Progenitor cell of endocrine pancreas (in vitro differentiated cells): ENCODE measurements at regions not wholly inside any gene's neighbourhood (a gene's known extent, or its start where the extent isn't known, plus 50 kb on each side); places are given as distances from the start of the nearest gene placed in this dataset.

Experiments used
- DNase-seq: peaks from one replicate; pipeline ENCODE4 v3.0.0; 2021; ENCODE audit warnings: low spot score; ENCODE audit not compliant: unreplicated experiment
- H3K27ac Mint-ChIP-seq: 2 replicates; pipeline ENCODE4 v1.8.0; 2021; ENCODE audit warnings: mild to moderate bottlenecking, moderate library complexity, mixed read lengths
- H3K27me3 Mint-ChIP-seq: 2 replicates; pipeline ENCODE4 v1.8.0; 2021; ENCODE audit warnings: mixed read lengths
- H3K36me3 Mint-ChIP-seq: 2 replicates; pipeline ENCODE4 v1.8.0; 2022; ENCODE audit warnings: mixed read lengths; ENCODE audit not compliant: insufficient read depth
- H3K4me1 Mint-ChIP-seq: 2 replicates; pipeline ENCODE4 v1.8.0; 2021; ENCODE audit warnings: low read depth, mixed read lengths
- H3K4me3 Mint-ChIP-seq: 2 replicates; pipeline ENCODE4 v1.8.0; 2021; ENCODE audit warnings: low read depth, mild to moderate bottlenecking, moderate library complexity, mixed read lengths
- H3K9me3 Mint-ChIP-seq: 2 replicates; pipeline ENCODE4 v1.8.0; 2021; ENCODE audit warnings: low read depth, mixed read lengths
- CTCF ChIP-seq: fragments of 200-600 bp; sonication (generic); IDR thresholded peaks from one replicate; pipeline ENCODE4 v1.5.0; 2021; ENCODE audit warnings: antibody characterized with exemption, mild to moderate bottlenecking; ENCODE audit not compliant: unreplicated experiment

DNA sequence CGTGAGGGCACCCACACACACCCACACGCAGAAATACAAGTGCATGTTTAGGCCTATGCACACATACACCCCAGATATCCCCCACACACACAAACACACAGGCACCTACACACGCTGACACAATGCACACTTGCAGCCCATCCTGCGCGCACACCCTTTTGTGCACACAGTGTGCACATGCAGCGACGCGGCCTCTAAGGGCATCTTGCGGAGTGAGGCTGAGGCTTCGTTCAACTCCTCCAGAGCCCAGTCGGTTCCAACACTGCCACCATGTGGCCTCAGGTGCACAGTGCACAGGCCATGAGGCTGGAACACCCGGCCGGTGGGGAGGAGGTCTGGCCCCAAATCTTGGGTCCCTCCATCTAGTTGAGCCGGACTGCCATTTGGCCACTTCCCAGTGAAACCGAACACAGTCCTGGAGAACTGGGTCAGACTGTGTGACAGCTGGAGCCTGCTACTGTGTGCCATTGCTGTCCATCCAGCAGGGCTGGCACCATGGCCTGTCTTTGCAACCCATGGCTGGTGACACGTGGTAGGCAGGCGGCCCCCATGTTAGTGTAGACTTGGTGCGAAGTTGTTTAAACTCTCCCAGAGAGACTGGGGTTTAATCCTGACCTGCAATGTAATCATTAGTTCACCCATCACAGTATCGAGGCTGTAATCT is 97.7 kb upstream of the MVB12B start:
- peak; percentile 92 for TF ChIP-seq CTCF
- peaks cover 51% of the 10 kb centered on the region for H3K27me3 Mint-ChIP-seq
- no peak overlapping the region for H3K27ac Mint-ChIP-seq
- H3K36me3 Mint-ChIP-seq: no peaks in the 10 kb centered on the region
- H3K4me1 Mint-ChIP-seq: peaks cover 1% of the 10 kb centered on the region
- no peaks in the 10 kb centered on the region for H3K9me3 Mint-ChIP-seq
- DNase-seq: peak; percentile 58
- H3K4me3 Mint-ChIP-seq: no peak overlapping the region

DNA sequence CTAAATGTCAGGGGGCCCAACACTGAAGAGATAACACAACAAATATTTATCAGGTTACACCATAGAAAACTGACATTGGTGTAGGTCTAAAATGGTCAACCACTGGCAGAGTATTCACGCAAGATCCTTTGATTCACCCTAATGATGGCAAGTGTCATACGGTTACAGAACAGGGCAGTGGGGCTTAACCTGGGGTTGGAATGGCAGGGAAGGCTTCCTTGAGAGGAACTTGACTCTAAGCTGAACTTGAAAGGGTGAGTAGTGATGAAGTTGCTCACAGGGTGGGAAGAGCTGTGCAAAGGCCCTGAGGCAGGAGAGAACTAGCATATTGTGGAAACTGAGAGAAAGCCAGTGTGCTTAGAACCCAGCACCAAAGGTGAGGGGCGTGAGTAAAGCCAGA is 97.1 kb upstream of the MVB12B start:
- no peak for DNase-seq
- no peak for TF ChIP-seq CTCF
- Mint-ChIP-seq H3K9me3 (no peaks in the 10 kb centered on the region), H3K27ac (no peak overlapping the region), H3K36me3 (no peaks in the 10 kb centered on the region), H3K27me3 (peaks cover 45% of the 10 kb centered on the region), H3K4me1 (peaks cover 1% of the 10 kb centered on the region), H3K4me3 (no peak overlapping the region)

GRCh38 chr9:126230692-126231091 is 95.9 kb upstream of the MVB12B start:
- no peak for DNase-seq
- Mint-ChIP-seq H3K4me3 (no peak overlapping the region), H3K27ac (no peak overlapping the region), H3K27me3 (peaks cover 40% of the 10 kb centered on the region), H3K9me3 (no peaks in the 10 kb centered on the region), H3K4me1 (peaks cover 1% of the 10 kb centered on the region), H3K36me3 (no peaks in the 10 kb centered on the region)
- TF ChIP-seq CTCF: no peak

- peaks cover 1% of the 10 kb centered on the region for H3K4me1 Mint-ChIP-seq
- H3K9me3 Mint-ChIP-seq: no peaks in the 10 kb centered on the region
- TF ChIP-seq CTCF: no peak
- H3K4me3 Mint-ChIP-seq: no peak overlapping the region
- no peak for DNase-seq
- peaks cover 27% of the 10 kb centered on the region for H3K27me3 Mint-ChIP-seq
- no peak overlapping the region for H3K27ac Mint-ChIP-seq
- no peaks in the 10 kb centered on the region for H3K36me3 Mint-ChIP-seq
Observed at GRCh38 chr9:126232461-126232860, 94.2 kb upstream of the MVB12B start.

GRCh38 chr9:126233175-126233574 is 93.5 kb upstream of the MVB12B start:
- DNase-seq: no peak
- Mint-ChIP-seq H3K4me3 (no peak overlapping the region), H3K36me3 (no peaks in the 10 kb centered on the region), H3K27ac (no peak overlapping the region), H3K4me1 (peaks cover 1% of the 10 kb centered on the region), H3K9me3 (no peaks in the 10 kb centered on the region), H3K27me3 (peaks cover 22% of the 10 kb centered on the region)
- TF ChIP-seq CTCF: no peak
